GM12878 (cell line): ENCODE measurements at regions not wholly inside any gene's neighbourhood (a gene's known extent, or its start where the extent isn't known, plus 50 kb on each side); places are given as distances from the start of the nearest gene placed in this dataset.

Source experiments
- ATAC-seq: fragments of 200-7000 bp; cut with Tn5 transposase; 3 replicates; pipeline ENCODE4 v1.9.1; 2020; ENCODE audit warnings: mild to moderate bottlenecking, moderate library complexity
- BruUV-seq: library from RNA; stranded (reverse); fragments of 400-500 nt; replicated peaks from 2 replicates; lab custom pipeline; 2021; lab: Mats Ljungman, UMichigan
- CTCF ChIA-PET: fragments of 300-600 bp; sonication (Branson Sonifier 250); formaldehyde crosslinking; extraction: SDS; loops from one replicate; lab custom pipeline; 2021; ENCODE audit warnings: inconsistent platforms; lab: Yijun Ruan, JAX
- POLR2A ChIA-PET: fragments of 350-600 bp; formaldehyde crosslinking; extraction: SDS; loops from one replicate; lab custom pipeline; 2021; ENCODE audit warnings: inconsistent platforms; lab: Charles Lee
- RAD21 ChIA-PET: fragments of 300-600 bp; sonication (Branson Sonifier 250); formaldehyde crosslinking; loops from one replicate; lab custom pipeline; 2023; ENCODE audit warnings: antibody characterized with exemption; ENCODE audit not compliant: unreplicated experiment; lab: Charles Lee
- SMC1A ChIA-PET: fragments of 300-600 bp; sonication (Branson Sonifier 250); formaldehyde crosslinking; loops from one replicate; lab custom pipeline; 2023; ENCODE audit not compliant: unreplicated experiment, uncharacterized antibody; lab: Charles Lee
- DNase-seq: peaks from one replicate; pipeline ENCODE4 v3.0.0-alpha.2; 2011; ENCODE audit warnings: low read depth, low spot score
- FAIRE-seq: peaks from 3 replicates; lab custom pipeline; 2011; peaks lifted over from hg19 to GRCh38; lab: Jason Lieb, UNC
- H2AFZ ChIP-seq: 2 replicates; pipeline ENCODE4 v1.6.0; 2011; ENCODE audit warnings: low read depth, low read length, control low read depth; ENCODE audit not compliant: control insufficient read depth
- H3K27ac ChIP-seq: 2 replicates; pipeline ENCODE4 v1.5.1; 2011; ENCODE audit warnings: control low read depth; ENCODE audit not compliant: control insufficient read depth, insufficient read depth
- H3K27me3 ChIP-seq, 2 experiments: replicated peaks in 1 of 2; 2 replicates each; pipeline versions ENCODE4 v1.6.0 to v1.6.1; 2011; ENCODE audit warnings: low read length in 1 of 2; ENCODE audit not compliant: control insufficient read depth in 2 of 2, insufficient read depth in 2 of 2
- H3K36me3 ChIP-seq, 2 experiments: 2 replicates each; pipeline ENCODE4 v1.5.1; 2011; ENCODE audit warnings: low read length in 1 of 2; ENCODE audit not compliant: control insufficient read depth in 2 of 2, insufficient read depth in 2 of 2
- H3K4me1 ChIP-seq: 2 replicates; pipeline ENCODE4 v1.6.1; 2011; ENCODE audit warnings: mild to moderate bottlenecking, low read length, moderate library complexity, mixed read lengths; ENCODE audit not compliant: control insufficient read depth, insufficient read depth
- H3K4me2 ChIP-seq: 2 replicates; pipeline ENCODE4 v1.6.0; 2011; ENCODE audit warnings: control low read depth; ENCODE audit not compliant: control insufficient read depth, insufficient read depth
- H3K4me3 ChIP-seq: fragments of 200-600 bp; sonication (generic); 2 replicates; pipeline ENCODE4 v1.5.1; 2016
- H3K79me2 ChIP-seq: 2 replicates; pipeline ENCODE4 v1.6.0; 2011; ENCODE audit warnings: low read length; ENCODE audit not compliant: control insufficient read depth, insufficient read depth
- H3K9ac ChIP-seq: 2 replicates; pipeline ENCODE4 v1.8.0; 2011; ENCODE audit warnings: low read length, control low read depth, mixed read lengths; ENCODE audit not compliant: control insufficient read depth, insufficient read depth
- H3K9me3 ChIP-seq: replicated peaks from 3 replicates; pipeline ENCODE4 v1.5.1; 2011; ENCODE audit warnings: mild to moderate bottlenecking, low read length; ENCODE audit not compliant: control insufficient read depth, insufficient read depth
- H4K20me1 ChIP-seq: 2 replicates; pipeline ENCODE4 v1.6.0; 2011; ENCODE audit not compliant: control insufficient read depth, insufficient read depth
- HDGF ChIP-seq: fragments of 450-650 bp; IDR thresholded peaks from 2 replicates; pipeline ENCODE4 v1.6.1; 2016; ENCODE audit warnings: antibody characterized with exemption
- NR2C2 ChIP-seq: IDR thresholded peaks from 2 replicates; pipeline ENCODE4 v1.6.1; 2011; ENCODE audit warnings: borderline replicate concordance, low read depth; ENCODE audit not compliant: control insufficient read depth, insufficient read length
- RAD21 ChIP-seq: IDR thresholded peaks from 2 replicates; pipeline ENCODE4 v1.6.1; 2011; ENCODE audit warnings: mild to moderate bottlenecking, low read depth, low read length, moderate library complexity; ENCODE audit not compliant: insufficient read depth
- RUNX3 ChIP-seq: IDR thresholded peaks from 2 replicates; pipeline ENCODE4 v1.6.1; 2012; ENCODE audit warnings: low read length, inconsistent platforms
- SIX5 ChIP-seq: IDR thresholded peaks from 2 replicates; pipeline ENCODE4 v1.6.1; 2011; ENCODE audit warnings: mild to moderate bottlenecking, low read depth, low read length, moderate library complexity; ENCODE audit not compliant: severe bottlenecking
- ZBTB4 ChIP-seq: fragments of 450-650 bp; formaldehyde crosslinking; IDR thresholded peaks from 2 replicates; pipeline ENCODE4 v1.4.0; 2022; ENCODE audit warnings: mild to moderate bottlenecking, moderate library complexity
- WGBS: methylation state at CpG from one replicate; pipeline ENCODE4 v1.1.6; 2016; ENCODE audit warnings: low lambda C conversion rate; ENCODE audit not compliant: insufficient replicate concordance, insufficient coverage; ENCODE audit errors: missing lambda C conversion rate; 5-methylcytosine and 5-hydroxymethylcytosine counted together
- in situ Hi-C: fragments of 300-500 bp; cut with MboI; formaldehyde crosslinking; loops from 9 replicates; pipeline ENCODE4 v1.14.3; 2018; ENCODE audit warnings: mixed read lengths
- intact Hi-C: fragments of 100-400 bp; cut with micrococcal nuclease; formaldehyde crosslinking; loops from one replicate; pipeline ENCODE4 v1.14.2; 2022; ENCODE audit not compliant: unreplicated experiment

DNA sequence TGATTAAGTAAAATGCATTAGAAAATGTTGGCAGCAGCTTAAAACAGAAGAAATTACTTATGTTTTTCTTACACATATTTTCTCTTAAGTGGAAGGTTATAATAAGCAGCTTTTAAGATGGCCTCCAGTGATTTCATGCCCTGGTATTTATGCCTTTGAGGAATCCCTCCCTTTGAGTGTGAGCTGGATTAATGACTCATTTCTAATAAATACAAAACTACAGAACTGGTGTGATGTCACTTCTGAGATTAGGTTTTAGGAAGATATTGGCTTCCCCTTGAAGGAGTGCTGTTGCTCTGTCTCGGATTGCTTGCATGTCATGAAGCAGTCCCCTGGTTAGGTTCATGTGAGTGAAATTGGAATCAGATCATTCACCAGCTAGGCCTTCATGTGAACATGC, 143.2 kb upstream of the EPHA7 start:
- no peaks in the 10 kb centered on the region for H3K9me3 ChIP-seq
- ChIA-PET CTCF (no interaction called here), SMC1A (no interaction called here), POLR2A (no interaction called here), RAD21 (no interaction called here)
- H2AFZ ChIP-seq = no peak overlapping the region
- no peak overlapping the region for H3K27ac ChIP-seq
- H3K27me3 ChIP-seq = no peaks in the 10 kb centered on the region
- ATAC-seq (no peak), DNase-seq (no peak), FAIRE-seq (no peak)
- no peak overlapping the region for H3K4me3 ChIP-seq
- intact Hi-C loops (no loop called here), in situ Hi-C loops (no loop called here)
- no peak overlapping the region for H3K9ac ChIP-seq
- no peaks in the 10 kb centered on the region for H3K36me3 ChIP-seq
- no TSS peak for BruUV-seq
- H3K79me2 ChIP-seq = no peaks in the 10 kb centered on the region
- no peak overlapping the region for H3K4me2 ChIP-seq
- no peaks in the 10 kb centered on the region for H4K20me1 ChIP-seq
- H3K4me1 ChIP-seq = no peaks in the 10 kb centered on the region
- TF ChIP-seq RAD21 = no peak
- TF ChIP-seq RUNX3 = no peak
- no peak for TF ChIP-seq SIX5
- TF ChIP-seq HDGF = no peak
- no peak for TF ChIP-seq NR2C2
- TF ChIP-seq ZBTB4 (CRISPR knock-in tag) = no peak
- 0% methylated on average over 1 of the region's 1 CpG for WGBS
